Tibial artery (tissue), 4 donors: ENCODE measurements at regions not wholly inside any gene's neighbourhood (a gene's known extent, or its start where the extent isn't known, plus 50 kb on each side); places are given as distances from the start of the nearest gene placed in this dataset.

Experiments used
- DNase-seq, 2 donors: peaks; one replicate each; pipeline ENCODE4 v3.0.0-alpha.2; 2019
- H3K27ac ChIP-seq, 2 donors: fragments of 200-600 bp; sonication (generic) in 1 of 2; 1 replicate in 1 of 2; 2 replicates in 1 of 2; pipeline ENCODE4 v1.5.1; 2018 to 2019; ENCODE audit warnings: mild to moderate bottlenecking in 1 of 2
- H3K27me3 ChIP-seq, 2 donors: fragments of 200-600 bp; sonication (generic) in 1 of 2; one replicate each; pipeline versions ENCODE4 v1.5.1 to v1.6.0; 2016 to 2019
- H3K36me3 ChIP-seq, 3 donors: fragments of 200-600 bp; sonication (generic) in 2 of 3; one replicate each; pipeline ENCODE4 v1.5.1; 2016 to 2019; ENCODE audit warnings: mild to moderate bottlenecking in 2 of 3
- H3K4me1 ChIP-seq, 4 donors: fragments of 200-600 bp; sonication (generic) in 2 of 4; 1 replicate in 3 of 4; 2 replicates in 1 of 4; pipeline ENCODE4 v1.5.1; 2016 to 2019
- H3K4me3 ChIP-seq, 2 donors: fragments of 200-600 bp; sonication (generic) in 1 of 2; 1 replicate in 1 of 2; 2 replicates in 1 of 2; pipeline ENCODE4 v1.5.1; 2018 to 2019; ENCODE audit warnings: mild to moderate bottlenecking in 2 of 2
- H3K9me3 ChIP-seq, 3 donors: fragments of 200-600 bp; sonication (generic) in 1 of 3; one replicate each; pipeline ENCODE4 v1.5.1; 2016 to 2019
- intact Hi-C: fragments of 100-400 bp; cut with DNase I; formaldehyde crosslinking; loops from one replicate; pipeline ENCODE4 v1.15.0; 2023; ENCODE audit warnings: low total_unique reads
- TF ChIP-seq, protein P1 (sequence below), 2 experiments: fragments of 200-600 bp in 1 of 2; fragments of 450-650 bp in 1 of 2; IDR thresholded peaks; one replicate each; pipeline ENCODE4 v1.5.1; 2017 to 2019; ENCODE audit warnings: antibody characterized with exemption in 2 of 2, mild to moderate bottlenecking in 1 of 2, moderate library complexity in 1 of 2

DNA sequence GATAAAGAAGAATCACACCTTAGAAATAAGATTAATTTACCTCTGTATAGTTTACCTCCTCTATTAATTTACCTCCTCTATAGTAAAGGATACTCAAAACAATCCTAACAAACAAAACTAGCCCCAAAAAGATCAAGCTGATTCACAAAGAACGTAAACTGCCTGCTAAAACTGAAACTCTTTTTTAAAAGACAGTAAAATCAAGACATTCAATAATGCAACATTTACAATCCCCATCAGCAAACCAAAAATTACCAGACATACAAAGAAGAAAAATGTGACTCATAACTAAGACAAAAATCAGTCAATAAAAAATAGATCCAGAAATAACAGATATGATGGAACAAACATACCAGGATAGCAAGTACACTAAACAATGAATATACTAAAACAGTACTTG is 215.7 kb downstream of the ZEB2 start:
- intact Hi-C loops: no loop called here
- Histone ChIP-seq H3K4me1 (no peaks in the 10 kb centered on the region), H3K36me3 (no peaks in the 10 kb centered on the region), H3K27me3 (no peaks in the 10 kb centered on the region), H3K9me3 (peaks cover 0 to 6% (median 5%) of the 10 kb centered on the region in 3 donors), H3K27ac (no peak overlapping the region), H3K4me3 (no peak overlapping the region)
- no peak for DNase-seq
- TF ChIP-seq, protein P1, sequence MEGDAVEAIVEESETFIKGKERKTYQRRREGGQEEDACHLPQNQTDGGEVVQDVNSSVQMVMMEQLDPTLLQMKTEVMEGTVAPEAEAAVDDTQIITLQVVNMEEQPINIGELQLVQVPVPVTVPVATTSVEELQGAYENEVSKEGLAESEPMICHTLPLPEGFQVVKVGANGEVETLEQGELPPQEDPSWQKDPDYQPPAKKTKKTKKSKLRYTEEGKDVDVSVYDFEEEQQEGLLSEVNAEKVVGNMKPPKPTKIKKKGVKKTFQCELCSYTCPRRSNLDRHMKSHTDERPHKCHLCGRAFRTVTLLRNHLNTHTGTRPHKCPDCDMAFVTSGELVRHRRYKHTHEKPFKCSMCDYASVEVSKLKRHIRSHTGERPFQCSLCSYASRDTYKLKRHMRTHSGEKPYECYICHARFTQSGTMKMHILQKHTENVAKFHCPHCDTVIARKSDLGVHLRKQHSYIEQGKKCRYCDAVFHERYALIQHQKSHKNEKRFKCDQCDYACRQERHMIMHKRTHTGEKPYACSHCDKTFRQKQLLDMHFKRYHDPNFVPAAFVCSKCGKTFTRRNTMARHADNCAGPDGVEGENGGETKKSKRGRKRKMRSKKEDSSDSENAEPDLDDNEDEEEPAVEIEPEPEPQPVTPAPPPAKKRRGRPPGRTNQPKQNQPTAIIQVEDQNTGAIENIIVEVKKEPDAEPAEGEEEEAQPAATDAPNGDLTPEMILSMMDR (IDR thresholded peaks at IDR 0.05): no peak

DNA sequence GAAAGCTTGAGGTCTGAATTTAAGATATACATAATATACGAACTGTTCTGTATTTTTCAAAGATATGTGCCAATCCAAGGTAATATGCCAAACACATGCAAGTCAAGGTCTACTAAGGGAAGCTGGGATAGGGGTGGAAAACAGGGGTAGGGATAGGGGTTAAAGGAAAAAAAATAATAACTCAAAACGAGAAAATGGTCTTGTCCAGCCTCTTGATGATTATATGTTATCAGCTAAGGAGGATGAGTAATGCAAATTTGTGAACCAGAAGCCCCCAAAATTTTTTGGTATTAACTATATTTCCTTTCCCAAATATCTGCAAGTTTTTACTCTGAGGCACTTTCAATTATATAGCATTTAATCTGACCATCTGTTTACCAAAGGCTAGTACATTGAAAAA is 219.3 kb downstream of the ZEB2 start:
- TF ChIP-seq, protein P1 (IDR thresholded peaks at IDR 0.05): no peak
- Histone ChIP-seq H3K9me3 (peaks cover 0 to 6% (median 5%) of the 10 kb centered on the region in 3 donors), H3K4me3 (no peak overlapping the region), H3K4me1 (no peaks in the 10 kb centered on the region), H3K27me3 (no peaks in the 10 kb centered on the region), H3K27ac (no peak overlapping the region), H3K36me3 (no peaks in the 10 kb centered on the region)
- DNase-seq: no peak
- intact Hi-C loops: no loop called here

DNA sequence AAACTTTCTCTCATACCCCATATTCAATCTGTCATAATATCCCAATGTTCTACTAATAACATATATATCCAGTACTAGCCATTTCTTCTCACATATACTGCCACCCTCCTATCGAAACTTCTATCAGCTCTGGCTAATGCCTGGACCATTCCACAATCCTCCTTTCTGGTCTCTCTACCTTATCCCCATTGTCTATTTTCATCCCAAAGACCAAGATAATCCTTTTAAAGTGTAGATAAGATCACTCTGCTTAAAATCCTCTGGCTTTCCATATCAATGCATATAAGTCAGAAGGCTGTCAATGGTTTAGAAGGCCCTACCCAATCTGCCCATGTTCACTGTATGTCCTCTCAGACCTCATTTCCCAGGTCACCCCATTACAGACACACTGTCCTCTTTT is 229.6 kb downstream of the ZEB2 start:
- Histone ChIP-seq H3K36me3 (no peaks in the 10 kb centered on the region), H3K27ac (no peak overlapping the region), H3K4me1 (peaks cover 0 to 5% (median 0%) of the 10 kb centered on the region in 4 donors), H3K27me3 (no peaks in the 10 kb centered on the region), H3K4me3 (no peak overlapping the region), H3K9me3 (no peaks in the 10 kb centered on the region)
- intact Hi-C loops: no loop called here
- DNase-seq: no peak
- TF ChIP-seq, protein P1 (IDR thresholded peaks at IDR 0.05): no peak

DNA sequence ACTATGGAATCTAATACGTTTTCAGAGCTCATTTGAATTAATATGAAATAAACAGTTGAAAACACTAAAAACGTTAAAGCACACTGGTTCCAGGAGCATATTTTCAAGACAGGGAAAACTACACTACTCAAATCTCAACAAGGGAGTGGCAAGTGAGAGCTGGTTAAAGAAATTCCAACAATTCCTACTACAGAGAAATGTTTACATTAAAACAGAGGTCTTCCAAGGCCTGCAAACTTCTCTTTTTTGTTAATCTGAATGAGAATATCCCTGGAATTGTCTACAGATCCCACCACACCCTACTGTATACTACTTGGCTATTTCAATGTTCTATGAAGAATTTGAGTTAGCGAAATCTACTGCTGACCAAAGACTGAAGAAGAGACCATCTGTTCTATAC is 231.5 kb downstream of the ZEB2 start:
- DNase-seq: no peak
- H3K9me3 ChIP-seq: no peaks in the 10 kb centered on the region
- no peaks in the 10 kb centered on the region for H3K27me3 ChIP-seq
- no peak overlapping the region for H3K27ac ChIP-seq
- TF ChIP-seq, protein P1 (IDR thresholded peaks at IDR 0.05): no peak
- H3K36me3 ChIP-seq: no peaks in the 10 kb centered on the region
- intact Hi-C loops: no loop called here
- no peak overlapping the region for H3K4me3 ChIP-seq
- peaks cover 0 to 5% (median 0%) of the 10 kb centered on the region in 4 donors for H3K4me1 ChIP-seq

DNA sequence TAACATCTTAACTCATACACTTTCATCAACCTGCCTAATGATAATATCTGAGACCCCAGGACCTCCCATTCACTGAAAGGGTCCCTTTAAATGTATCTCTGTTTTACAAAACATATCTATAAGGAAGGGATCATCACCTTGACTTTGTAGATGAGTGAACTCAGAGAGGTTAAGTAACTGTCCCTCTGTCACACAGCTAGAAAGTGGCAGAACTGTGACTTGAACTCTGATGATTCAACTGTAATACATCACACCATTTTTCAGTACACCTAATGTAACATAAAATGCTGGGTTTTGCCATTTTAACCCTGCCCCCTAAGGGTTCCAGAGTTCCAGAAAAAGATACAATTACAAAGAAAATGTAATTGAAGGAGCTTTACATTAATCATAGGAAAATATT is 234.6 kb downstream of the ZEB2 start:
- intact Hi-C loops: no loop called here
- TF ChIP-seq, protein P1 (IDR thresholded peaks at IDR 0.05): no peak
- Histone ChIP-seq H3K27me3 (no peaks in the 10 kb centered on the region), H3K9me3 (no peaks in the 10 kb centered on the region), H3K4me1 (peaks cover 0 to 5% (median 0%) of the 10 kb centered on the region in 4 donors), H3K4me3 (no peak overlapping the region), H3K27ac (no peak overlapping the region), H3K36me3 (no peaks in the 10 kb centered on the region)
- DNase-seq: no peak

DNA sequence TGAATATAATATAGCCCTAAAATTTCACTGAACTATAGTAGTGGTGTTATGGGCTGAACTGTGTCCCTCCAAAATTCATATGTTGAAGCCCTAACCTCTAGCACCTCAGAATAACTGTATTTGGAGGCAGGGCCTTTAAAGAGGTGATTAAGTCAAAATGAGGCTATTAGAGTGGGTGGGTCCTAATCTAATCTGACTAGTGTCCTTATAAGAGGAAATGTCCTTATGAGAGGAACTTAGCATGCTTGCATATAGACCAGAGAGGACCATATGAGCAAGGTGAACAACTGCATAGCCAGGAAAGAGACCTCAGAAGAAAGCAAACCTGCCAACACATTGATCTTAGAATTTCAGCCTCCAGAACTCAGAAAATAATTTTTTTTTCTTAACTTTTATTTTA is 238.4 kb downstream of the ZEB2 start:
- H3K4me3 ChIP-seq: no peak overlapping the region
- H3K4me1 ChIP-seq: no peaks in the 10 kb centered on the region
- no peaks in the 10 kb centered on the region for H3K27me3 ChIP-seq
- no peaks in the 10 kb centered on the region for H3K9me3 ChIP-seq
- intact Hi-C loops: no loop called here
- TF ChIP-seq, protein P1 (IDR thresholded peaks at IDR 0.05): no peak
- H3K27ac ChIP-seq: no peak overlapping the region
- no peak for DNase-seq
- no peaks in the 10 kb centered on the region for H3K36me3 ChIP-seq
